HFF-Myc (cell line): ENCODE measurements at regions not wholly inside any gene's neighbourhood (a gene's known extent, or its start where the extent isn't known, plus 50 kb on each side); places are given as distances from the start of the nearest gene placed in this dataset.

Experiments used
- DNase-seq: peaks from one replicate; pipeline ENCODE4 v3.0.0-alpha.2; 2011; ENCODE audit warnings: low read depth; ENCODE audit errors: extremely low read depth
- H3K4me3 ChIP-seq: replicated peaks from 2 replicates; pipeline ENCODE4 v1.5.1; 2011; ENCODE audit warnings: low read depth, mild to moderate bottlenecking, control low read depth, low read length
- TF ChIP-seq, protein P1 (sequence below): IDR thresholded peaks from 2 replicates; pipeline ENCODE4 v1.5.1; 2012; ENCODE audit warnings: mild to moderate bottlenecking, low read depth, low read length, control low read depth; ENCODE audit errors: missing control alignments

DNA sequence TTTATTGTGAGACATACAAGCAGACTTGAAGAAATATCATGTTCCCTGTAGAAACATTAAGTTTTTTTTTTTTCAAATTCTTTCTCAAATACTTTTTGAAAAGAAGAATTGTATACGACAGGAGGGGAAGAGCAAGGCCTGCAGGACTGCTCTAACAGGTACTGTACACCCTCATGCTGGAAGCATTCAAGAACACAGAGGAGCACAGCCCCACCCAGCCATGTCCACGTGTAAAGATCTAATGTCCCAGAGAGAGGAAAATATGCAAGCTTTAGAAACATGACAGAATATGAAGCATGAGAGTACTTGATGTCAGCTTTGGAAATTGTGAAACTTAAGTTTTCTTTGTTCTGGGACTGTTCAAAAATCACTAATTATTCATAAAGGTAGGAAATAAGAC lies 191.6 kb downstream of the TTC32 start:
- no peak for DNase-seq
- TF ChIP-seq, protein P1, sequence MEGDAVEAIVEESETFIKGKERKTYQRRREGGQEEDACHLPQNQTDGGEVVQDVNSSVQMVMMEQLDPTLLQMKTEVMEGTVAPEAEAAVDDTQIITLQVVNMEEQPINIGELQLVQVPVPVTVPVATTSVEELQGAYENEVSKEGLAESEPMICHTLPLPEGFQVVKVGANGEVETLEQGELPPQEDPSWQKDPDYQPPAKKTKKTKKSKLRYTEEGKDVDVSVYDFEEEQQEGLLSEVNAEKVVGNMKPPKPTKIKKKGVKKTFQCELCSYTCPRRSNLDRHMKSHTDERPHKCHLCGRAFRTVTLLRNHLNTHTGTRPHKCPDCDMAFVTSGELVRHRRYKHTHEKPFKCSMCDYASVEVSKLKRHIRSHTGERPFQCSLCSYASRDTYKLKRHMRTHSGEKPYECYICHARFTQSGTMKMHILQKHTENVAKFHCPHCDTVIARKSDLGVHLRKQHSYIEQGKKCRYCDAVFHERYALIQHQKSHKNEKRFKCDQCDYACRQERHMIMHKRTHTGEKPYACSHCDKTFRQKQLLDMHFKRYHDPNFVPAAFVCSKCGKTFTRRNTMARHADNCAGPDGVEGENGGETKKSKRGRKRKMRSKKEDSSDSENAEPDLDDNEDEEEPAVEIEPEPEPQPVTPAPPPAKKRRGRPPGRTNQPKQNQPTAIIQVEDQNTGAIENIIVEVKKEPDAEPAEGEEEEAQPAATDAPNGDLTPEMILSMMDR: no peak
- H3K4me3 ChIP-seq: no peak overlapping the region

DNA sequence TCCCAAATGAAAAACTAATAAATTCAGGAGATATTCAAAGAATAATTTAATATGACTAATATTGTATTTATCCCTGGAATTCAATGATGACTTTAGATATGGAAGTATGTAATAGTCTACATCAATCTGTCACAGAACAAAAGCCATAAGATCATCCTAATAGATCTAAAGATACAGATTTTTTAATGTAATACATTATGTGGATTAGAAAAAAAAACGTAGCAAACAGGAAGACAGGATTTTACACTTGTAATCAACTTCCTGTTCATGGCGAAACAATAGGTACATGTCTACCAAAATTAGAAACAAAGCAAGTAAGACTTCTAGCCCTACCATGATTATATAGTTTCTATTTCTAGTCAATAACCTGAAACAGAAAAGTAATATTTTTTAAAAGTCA lies 192.2 kb downstream of the TTC32 start:
- H3K4me3 ChIP-seq: no peak overlapping the region
- TF ChIP-seq, protein P1: no peak
- DNase-seq: no peak

- H3K4me3 ChIP-seq: no peak overlapping the region
- no peak for DNase-seq
- TF ChIP-seq, protein P1: no peak
These were observed 193.0 kb downstream of the TTC32 start for GRCh38 chr2:19708776-19709175.

- TF ChIP-seq, protein P1: no peak
- no peak for DNase-seq
- H3K4me3 ChIP-seq: no peak overlapping the region
These were observed 195.5 kb downstream of the TTC32 start for GRCh38 chr2:19706332-19706731.

DNA sequence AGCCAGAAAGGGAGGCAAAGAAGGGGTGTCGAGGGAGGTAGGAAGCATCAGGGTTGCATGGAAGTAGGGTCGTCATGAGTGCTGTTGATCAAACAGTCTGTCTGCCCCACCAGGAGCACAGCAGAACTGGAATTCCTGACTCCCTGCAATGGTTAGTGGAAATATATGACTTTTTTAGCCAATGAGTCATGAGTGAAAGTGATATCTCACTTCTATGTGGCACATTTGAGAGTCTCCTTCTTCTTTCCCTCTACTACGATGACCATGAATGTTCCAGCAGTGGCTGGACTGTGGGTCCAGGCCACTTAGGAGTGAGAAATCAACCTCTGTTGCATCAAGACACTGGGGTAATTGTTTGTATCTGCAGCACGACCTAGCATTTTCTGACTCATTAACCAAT lies 199.5 kb downstream of the TTC32 start:
- no peak for DNase-seq
- H3K4me3 ChIP-seq: no peak overlapping the region
- TF ChIP-seq, protein P1: no peak

DNA sequence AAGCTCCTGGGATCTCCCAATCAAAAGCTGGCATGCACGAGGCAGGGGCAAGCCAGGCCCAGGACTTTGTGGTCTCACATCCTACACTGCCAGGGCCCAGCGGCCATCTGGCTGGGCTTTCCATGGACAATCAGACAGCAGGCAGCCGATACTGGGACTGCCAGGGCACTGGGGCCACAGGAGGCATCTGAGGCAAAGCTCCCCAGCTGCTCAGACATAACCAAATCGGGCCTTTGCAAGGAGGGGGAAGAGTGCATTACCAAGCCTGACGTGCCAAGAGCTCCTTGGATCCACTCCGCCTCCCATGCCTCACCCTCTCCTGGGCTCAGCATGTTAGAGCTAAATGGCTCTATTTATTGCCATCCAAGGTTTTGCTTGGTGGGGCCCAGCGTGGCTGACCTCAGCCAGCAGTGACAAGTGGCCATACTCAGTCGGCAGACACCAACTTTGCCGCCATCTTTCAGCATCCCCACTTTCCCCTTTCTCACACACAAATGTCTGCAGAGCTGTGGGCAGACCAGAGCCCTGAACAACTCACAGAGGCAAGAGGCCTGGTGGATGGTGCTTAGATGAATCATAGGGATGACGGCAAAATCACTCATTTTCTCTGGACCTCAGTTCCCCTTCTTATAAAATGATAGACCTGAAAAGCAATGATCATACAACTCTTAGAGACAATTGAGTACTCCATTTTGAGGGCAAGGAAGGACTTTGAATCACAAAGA lies 200.8 kb downstream of the TTC32 start:
- TF ChIP-seq, protein P1: no peak
- no peak for DNase-seq
- no peak overlapping the region for H3K4me3 ChIP-seq

- no peak for DNase-seq
- TF ChIP-seq, protein P1: no peak
- H3K4me3 ChIP-seq: no peak overlapping the region
These were observed 204.7 kb downstream of the TTC32 start for GRCh38 chr2:19697131-19697530.
